T-helper 2 cell (primary cell): ENCODE measurements at regions not wholly inside any gene's neighbourhood (a gene's known extent, or its start where the extent isn't known, plus 50 kb on each side); places are given as distances from the start of the nearest gene placed in this dataset.
"Not testable (repeated sequence)": the region's sequence is repeated elsewhere in the genome, so short reads cannot be mapped to it uniquely, and the experiment has no call there.

Experiments
- DNase-seq, 5 experiments: peaks; one replicate each; pipeline versions ENCODE4 v3.0.0 to v3.0.0-alpha.2; 2012 to 2022

GRCh38 chr15:62649793-62650420 is 392.6 kb upstream of the TPM1 start:
- DNase-seq, result peak in 1 of 5 experiments; percentile 71

GRCh38 chr15:62653122-62653521 is 389.4 kb upstream of the TPM1 start:
- no peak for DNase-seq

- no peak for DNase-seq
Observed at GRCh38 chr15:62656071-62656470, 386.5 kb upstream of the TPM1 start.

GRCh38 chr15:62657501-62657900 is 385.0 kb upstream of the TPM1 start:
- not testable (repeated sequence) for DNase-seq

- peak in 1 of 5 experiments; percentile 37 for DNase-seq
Observed at GRCh38 chr15:62658498-62658897, 384.0 kb upstream of the TPM1 start.

- no peak for DNase-seq
Observed at GRCh38 chr15:62663547-62663946, 379.0 kb upstream of the TPM1 start.

GRCh38 chr15:62665449-62665848 is 377.1 kb upstream of the TPM1 start:
- DNase-seq, result no peak

- no peak for DNase-seq
Observed at GRCh38 chr15:62666046-62666445, 376.5 kb upstream of the TPM1 start.

- no peak for DNase-seq
Observed at GRCh38 chr15:62672268-62672667, 370.3 kb upstream of the TPM1 start.

GRCh38 chr15:62676891-62677290 is 365.7 kb upstream of the TPM1 start:
- no peak for DNase-seq

GRCh38 chr15:62681939-62682896 is 360.3 kb upstream of the TPM1 start:
- no peak for DNase-seq

GRCh38 chr15:62683192-62683591 is 359.4 kb upstream of the TPM1 start:
- DNase-seq, result not testable (repeated sequence)

- no peak for DNase-seq
Observed at GRCh38 chr15:62684123-62684808, 358.3 kb upstream of the TPM1 start.

GRCh38 chr15:62691008-62691407 is 351.5 kb upstream of the TPM1 start:
- no peak for DNase-seq

GRCh38 chr15:62697636-62698035 is 344.9 kb upstream of the TPM1 start:
- no peak for DNase-seq

- no peak for DNase-seq
Observed at GRCh38 chr15:62698646-62699045, 343.9 kb upstream of the TPM1 start.

GRCh38 chr15:62706317-62706716 is 336.2 kb upstream of the TPM1 start:
- no peak for DNase-seq

GRCh38 chr15:62708470-62708869 is 334.1 kb upstream of the TPM1 start:
- no peak for DNase-seq

- no peak for DNase-seq
Observed at GRCh38 chr15:62709261-62709660, 333.3 kb upstream of the TPM1 start.

- no peak for DNase-seq
Observed at GRCh38 chr15:62711691-62712454, 330.7 kb upstream of the TPM1 start.

- DNase-seq, result no peak
Observed at GRCh38 chr15:62712455-62712839, 330.1 kb upstream of the TPM1 start.

GRCh38 chr15:62715946-62716345 is 326.6 kb upstream of the TPM1 start:
- DNase-seq, result no peak

GRCh38 chr15:62717496-62717895 is 325.1 kb upstream of the TPM1 start:
- no peak for DNase-seq
